ENCODE measurements at regions not wholly inside any gene's neighbourhood (a gene's known extent, or its start where the extent isn't known, plus 50 kb on each side); places are given as distances from the start of the nearest gene placed in this dataset.
"Not testable (repeated sequence)": the region's sequence is repeated elsewhere in the genome, so short reads cannot be mapped to it uniquely, and the experiment has no call there.

DNA sequence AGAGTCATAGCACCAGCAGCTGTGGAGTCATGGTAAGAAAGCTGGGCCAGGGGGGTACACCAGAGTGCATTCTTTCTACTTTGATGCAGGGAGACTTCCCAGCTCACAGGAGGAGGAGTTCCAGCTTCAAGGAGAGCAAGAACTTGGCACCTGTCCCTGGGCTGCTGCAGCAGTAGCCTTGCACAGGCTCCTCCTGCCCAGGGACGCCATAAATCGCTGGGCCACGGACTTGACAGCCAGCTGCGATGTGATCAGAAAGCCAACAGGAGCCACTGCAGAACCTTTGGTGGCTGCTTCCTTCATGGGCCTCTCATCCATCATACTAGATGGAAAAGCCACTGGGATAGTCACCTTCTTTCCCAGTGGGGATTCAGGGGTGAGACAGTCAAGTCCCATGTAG lies 234.7 kb downstream of the NMUR2 start:
- Histone ChIP-seq H3K4me1 (ENCODE audit: insufficient read depth, low read length) (no peaks in the 10 kb centered on the region), H4K20me1 (ENCODE audit: insufficient read depth, low read length) (no peaks in the 10 kb centered on the region)

GRCh38 chr5:152164860-152165259 lies 240.2 kb upstream of the GLRA1 start:
- Histone ChIP-seq H4K20me1 (ENCODE audit: insufficient read depth, low read length) (no peaks in the 10 kb centered on the region), H3K27me3 (ENCODE audit: insufficient read depth, low read length) (no peaks in the 10 kb centered on the region), H3K36me3 (ENCODE audit: insufficient read depth, low read length) (no peaks in the 10 kb centered on the region), H3K4me1 (ENCODE audit: insufficient read depth, low read length) (no peaks in the 10 kb centered on the region), H3K79me2 (ENCODE audit: insufficient read depth, low read length) (no peaks in the 10 kb centered on the region), H3K9me3 (ENCODE audit: low read depth, low read length) (no peaks in the 10 kb centered on the region), H3K27ac (ENCODE audit: low read depth, low read length) (no peak overlapping the region), H2AFZ (ENCODE audit: low read length) (no peak overlapping the region), H3K4me2 (ENCODE audit: insufficient read depth, low read length) (no peak overlapping the region), H3K4me3 (ENCODE audit: insufficient read depth, low read length) (no peak overlapping the region)
- DNase-seq (ENCODE audit: insufficient read length, low spot score, missing footprints): no peak
- no peak for TF ChIP-seq CTCF (IDR thresholded peaks at IDR 0.05; ENCODE audit: extremely low read depth, low read depth, low read length)

More for the DNA sequence above, 234.7 kb downstream of the NMUR2 start:
- no peaks in the 10 kb centered on the region for H3K79me2 ChIP-seq (ENCODE audit: insufficient read depth, low read length)
- no peaks in the 10 kb centered on the region for H3K9me3 ChIP-seq (ENCODE audit: low read depth, low read length)
- H3K4me3 ChIP-seq (ENCODE audit: insufficient read depth, low read length): no peak overlapping the region
- H2AFZ ChIP-seq (ENCODE audit: low read length): no peak overlapping the region
- H3K27ac ChIP-seq (ENCODE audit: low read depth, low read length): no peak overlapping the region
- no peaks in the 10 kb centered on the region for H3K27me3 ChIP-seq (ENCODE audit: insufficient read depth, low read length)
- no peak for DNase-seq (ENCODE audit: insufficient read length, low spot score, missing footprints)
- TF ChIP-seq CTCF (IDR thresholded peaks at IDR 0.05; ENCODE audit: extremely low read depth, low read depth, low read length): no peak
- H3K36me3 ChIP-seq (ENCODE audit: insufficient read depth, low read length): no peaks in the 10 kb centered on the region
- no peak overlapping the region for H3K4me2 ChIP-seq (ENCODE audit: insufficient read depth, low read length)

- H3K27ac ChIP-seq (ENCODE audit: low read depth, low read length); H3K27me3 ChIP-seq (ENCODE audit: insufficient read depth, low read length); DNase-seq (ENCODE audit: insufficient read length, low spot score, missing footprints); H3K9me3 ChIP-seq (ENCODE audit: low read depth, low read length); H3K79me2 ChIP-seq (ENCODE audit: insufficient read depth, low read length); H3K4me1 ChIP-seq (ENCODE audit: insufficient read depth, low read length); H4K20me1 ChIP-seq (ENCODE audit: insufficient read depth, low read length); H3K4me2 ChIP-seq (ENCODE audit: insufficient read depth, low read length); H3K36me3 ChIP-seq (ENCODE audit: insufficient read depth, low read length); H3K4me3 ChIP-seq (ENCODE audit: insufficient read depth, low read length); H2AFZ ChIP-seq (ENCODE audit: low read length): not testable (repeated sequence)
Observed at GRCh38 chr5:152159894-152160293, 235.2 kb upstream of the GLRA1 start.

GRCh38 chr5:152154452-152154851 lies 229.8 kb upstream of the GLRA1 start:
- not testable (repeated sequence) for H3K4me1 ChIP-seq (ENCODE audit: insufficient read depth, low read length); H3K27me3 ChIP-seq (ENCODE audit: insufficient read depth, low read length); H3K4me3 ChIP-seq (ENCODE audit: insufficient read depth, low read length); H4K20me1 ChIP-seq (ENCODE audit: insufficient read depth, low read length); H3K27ac ChIP-seq (ENCODE audit: low read depth, low read length); H3K9me3 ChIP-seq (ENCODE audit: low read depth, low read length); H2AFZ ChIP-seq (ENCODE audit: low read length); H3K4me2 ChIP-seq (ENCODE audit: insufficient read depth, low read length); H3K36me3 ChIP-seq (ENCODE audit: insufficient read depth, low read length); DNase-seq (ENCODE audit: insufficient read length, low spot score, missing footprints); H3K79me2 ChIP-seq (ENCODE audit: insufficient read depth, low read length)

DNA sequence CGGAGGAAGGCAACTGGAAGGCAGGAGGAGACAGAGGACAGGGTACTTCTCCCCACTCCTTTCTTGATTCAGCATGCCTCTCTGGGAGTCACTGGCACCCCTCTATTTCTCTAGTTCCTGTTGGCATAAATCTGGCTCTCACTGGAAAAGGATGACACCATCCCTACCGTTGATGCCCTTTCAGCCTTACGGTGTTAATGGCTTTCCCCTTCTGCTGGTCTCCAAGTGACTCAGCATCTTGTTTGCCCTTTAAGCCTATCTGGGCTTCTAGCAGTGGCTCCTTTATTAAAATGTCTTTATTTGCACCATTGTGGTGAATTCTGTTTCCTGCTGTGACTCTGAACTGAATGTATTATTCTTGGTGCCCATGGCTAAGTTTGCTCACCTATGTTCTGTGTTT lies 227.3 kb upstream of the GLRA1 start:
- Histone ChIP-seq H3K79me2 (ENCODE audit: insufficient read depth, low read length) (no peaks in the 10 kb centered on the region), H3K27ac (ENCODE audit: low read depth, low read length) (no peak overlapping the region), H3K36me3 (ENCODE audit: insufficient read depth, low read length) (no peaks in the 10 kb centered on the region), H3K4me1 (ENCODE audit: insufficient read depth, low read length) (no peaks in the 10 kb centered on the region), H3K27me3 (ENCODE audit: insufficient read depth, low read length) (no peaks in the 10 kb centered on the region), H3K9me3 (ENCODE audit: low read depth, low read length) (no peaks in the 10 kb centered on the region), H3K4me3 (ENCODE audit: insufficient read depth, low read length) (no peak overlapping the region), H3K4me2 (ENCODE audit: insufficient read depth, low read length) (no peak overlapping the region), H2AFZ (ENCODE audit: low read length) (no peak overlapping the region), H4K20me1 (ENCODE audit: insufficient read depth, low read length) (no peaks in the 10 kb centered on the region)
- TF ChIP-seq CTCF (IDR thresholded peaks at IDR 0.05; ENCODE audit: extremely low read depth, low read depth, low read length): no peak
- no peak for DNase-seq (ENCODE audit: insufficient read length, low spot score, missing footprints)
